ENCODE measurements at regions not wholly inside any gene's neighbourhood (a gene's known extent, or its start where the extent isn't known, plus 50 kb on each side); places are given as distances from the start of the nearest gene placed in this dataset.

DNA sequence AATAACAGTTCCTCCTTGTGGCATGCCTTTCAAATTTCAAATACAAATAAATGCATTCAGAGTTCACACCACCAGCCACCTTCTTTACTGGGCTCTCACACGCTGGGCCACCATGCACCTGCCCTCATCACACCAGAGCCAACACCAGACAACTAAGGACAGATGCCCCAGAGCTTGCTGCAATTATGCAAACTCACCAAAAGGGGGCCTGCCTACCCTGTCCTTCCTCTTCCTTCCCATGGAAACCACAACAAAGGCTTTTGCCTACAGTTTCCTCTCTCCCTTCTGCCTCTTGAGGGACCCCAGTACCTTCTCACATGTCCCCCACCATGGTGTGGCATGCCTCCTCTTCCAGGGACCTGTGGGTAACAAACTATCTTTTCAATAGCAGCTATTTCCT is 1333.9 kb upstream of the TENM3 start:
- DNase-seq (no peak), ATAC-seq (no peak)
- WGBS, 2 donors = 69 to 71% methylated on average over 1 of the region's 1 CpG
- intact Hi-C loops (cut with DNase I) = no loop called here
- Histone ChIP-seq H3K27me3 (no peaks in the 10 kb centered on the region), H3K4me3 (no peak overlapping the region), H3K4me1 (no peaks in the 10 kb centered on the region), H3K36me3 (no peaks in the 10 kb centered on the region), H3K9me3 (peaks cover 0 to 4% (median 0%) of the 10 kb centered on the region in 11 donors), H3K27ac (no peak overlapping the region)
- TF ChIP-seq, protein P1, sequence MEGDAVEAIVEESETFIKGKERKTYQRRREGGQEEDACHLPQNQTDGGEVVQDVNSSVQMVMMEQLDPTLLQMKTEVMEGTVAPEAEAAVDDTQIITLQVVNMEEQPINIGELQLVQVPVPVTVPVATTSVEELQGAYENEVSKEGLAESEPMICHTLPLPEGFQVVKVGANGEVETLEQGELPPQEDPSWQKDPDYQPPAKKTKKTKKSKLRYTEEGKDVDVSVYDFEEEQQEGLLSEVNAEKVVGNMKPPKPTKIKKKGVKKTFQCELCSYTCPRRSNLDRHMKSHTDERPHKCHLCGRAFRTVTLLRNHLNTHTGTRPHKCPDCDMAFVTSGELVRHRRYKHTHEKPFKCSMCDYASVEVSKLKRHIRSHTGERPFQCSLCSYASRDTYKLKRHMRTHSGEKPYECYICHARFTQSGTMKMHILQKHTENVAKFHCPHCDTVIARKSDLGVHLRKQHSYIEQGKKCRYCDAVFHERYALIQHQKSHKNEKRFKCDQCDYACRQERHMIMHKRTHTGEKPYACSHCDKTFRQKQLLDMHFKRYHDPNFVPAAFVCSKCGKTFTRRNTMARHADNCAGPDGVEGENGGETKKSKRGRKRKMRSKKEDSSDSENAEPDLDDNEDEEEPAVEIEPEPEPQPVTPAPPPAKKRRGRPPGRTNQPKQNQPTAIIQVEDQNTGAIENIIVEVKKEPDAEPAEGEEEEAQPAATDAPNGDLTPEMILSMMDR (IDR thresholded peaks at IDR 0.05) = no peak

DNA sequence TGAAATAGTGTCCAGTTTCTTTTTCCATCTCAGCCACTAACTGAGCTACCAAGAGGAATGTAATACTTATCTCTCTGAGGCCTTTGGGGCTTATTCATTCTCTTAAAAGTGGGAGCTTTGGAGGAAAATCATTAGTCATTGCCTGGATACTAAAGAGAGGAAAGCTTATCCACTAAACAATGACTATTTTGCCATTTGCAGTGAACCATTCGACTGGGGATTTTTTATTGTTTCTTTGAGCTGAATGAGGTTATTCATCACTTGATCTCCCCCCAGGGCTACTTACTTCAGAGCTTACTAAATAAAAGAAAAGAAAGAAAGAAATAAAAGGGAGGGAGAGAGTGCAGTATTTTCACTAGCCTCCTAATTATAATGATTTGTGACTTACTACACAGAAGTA is 1329.5 kb upstream of the TENM3 start:
- no peak for ATAC-seq

DNA sequence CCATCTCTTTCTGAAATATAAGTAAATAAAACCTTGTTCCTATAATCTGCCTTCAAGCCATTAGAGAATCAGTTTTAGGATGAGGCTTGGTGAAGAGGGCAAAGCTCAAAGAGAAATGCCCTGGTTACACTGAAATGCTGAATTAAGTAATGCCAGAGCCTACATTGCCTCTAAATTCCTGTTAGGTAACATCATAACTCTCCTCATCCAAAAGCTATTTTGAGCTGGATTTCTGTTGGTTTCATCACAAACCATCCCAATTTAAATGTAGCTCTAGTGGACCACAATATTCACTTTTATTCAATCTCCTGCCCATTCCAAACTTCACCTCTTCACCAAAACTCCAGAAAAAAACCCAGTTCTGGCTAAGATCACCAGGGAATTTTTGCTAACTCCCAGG is 1319.7 kb upstream of the TENM3 start:
- no peak for ATAC-seq
- intact Hi-C loops (cut with DNase I) = no loop called here
- DNase-seq = no peak
- Histone ChIP-seq H3K9me3 (no peaks in the 10 kb centered on the region), H3K27ac (no peak overlapping the region), H3K4me1 (no peaks in the 10 kb centered on the region), H3K4me3 (no peak overlapping the region), H3K36me3 (no peaks in the 10 kb centered on the region), H3K27me3 (no peaks in the 10 kb centered on the region)
- TF ChIP-seq, protein P1 (IDR thresholded peaks at IDR 0.05) = no peak

More for the DNA sequence above, 1329.5 kb upstream of the TENM3 start:
- Histone ChIP-seq H3K4me3 (no peak overlapping the region), H3K9me3 (no peaks in the 10 kb centered on the region), H3K27me3 (no peaks in the 10 kb centered on the region), H3K27ac (no peak overlapping the region), H3K36me3 (no peaks in the 10 kb centered on the region), H3K4me1 (no peaks in the 10 kb centered on the region)
- no peak for DNase-seq
- TF ChIP-seq, protein P1 (IDR thresholded peaks at IDR 0.05) = no peak
- 49 to 52% methylated on average over 1 of the region's 1 CpG for WGBS, 2 donors
- intact Hi-C loops (cut with DNase I) = no loop called here

DNA sequence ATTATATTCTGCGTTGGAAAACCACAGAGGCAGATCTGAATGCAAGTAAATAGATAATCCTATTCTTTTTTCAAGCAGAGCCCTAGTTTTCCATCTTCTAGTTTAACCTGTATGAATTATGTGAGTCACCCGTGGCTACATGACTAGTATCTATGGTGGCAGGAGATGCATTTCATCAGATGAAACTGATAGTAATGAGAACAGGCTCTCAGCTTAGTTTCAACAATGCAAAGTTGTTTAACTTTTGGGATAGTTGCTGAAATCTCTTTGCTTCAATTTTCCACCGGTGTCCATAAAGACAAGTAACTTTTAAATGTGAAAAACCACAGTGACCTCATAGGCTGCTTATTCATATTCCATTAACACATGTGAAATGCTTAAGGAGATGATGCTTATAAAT is 1317.4 kb upstream of the TENM3 start:
- TF ChIP-seq, protein P1 (IDR thresholded peaks at IDR 0.05) = no peak
- 79 to 87% methylated on average over 3 of the region's 3 CpGs for WGBS, 2 donors
- Histone ChIP-seq H3K9me3 (no peaks in the 10 kb centered on the region), H3K27me3 (no peaks in the 10 kb centered on the region), H3K4me3 (no peak overlapping the region), H3K36me3 (no peaks in the 10 kb centered on the region), H3K27ac (no peak overlapping the region), H3K4me1 (no peaks in the 10 kb centered on the region)
- ATAC-seq (no peak), DNase-seq (no peak)
- intact Hi-C loops (cut with DNase I) = no loop called here

DNA sequence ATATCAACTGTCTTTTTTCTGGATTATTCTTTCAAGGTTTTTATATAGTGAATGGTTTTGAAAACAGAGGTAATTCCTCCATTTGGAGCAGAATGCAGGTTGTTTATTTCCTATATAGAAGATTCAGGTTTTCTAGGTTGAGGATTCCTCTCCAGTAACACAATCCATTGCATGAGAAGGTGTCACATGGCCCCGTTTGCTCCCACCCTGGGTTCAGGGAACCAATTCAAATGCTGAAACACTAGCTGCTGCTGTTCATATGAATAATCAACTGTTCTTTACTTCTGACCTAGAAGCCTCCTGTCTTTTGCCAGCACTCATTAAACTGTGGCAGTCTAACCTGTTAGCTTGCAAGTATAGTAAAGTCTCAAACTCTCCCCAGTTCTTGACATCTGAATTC is 1316.9 kb upstream of the TENM3 start:
- ATAC-seq (no peak), DNase-seq (no peak)
- Histone ChIP-seq H3K4me3 (no peak overlapping the region), H3K9me3 (no peaks in the 10 kb centered on the region), H3K4me1 (no peaks in the 10 kb centered on the region), H3K36me3 (no peaks in the 10 kb centered on the region), H3K27ac (no peak overlapping the region), H3K27me3 (no peaks in the 10 kb centered on the region)
- WGBS, 2 donors = 56 to 58% methylated on average over 1 of the region's 1 CpG
- intact Hi-C loops (cut with DNase I) = no loop called here
- TF ChIP-seq, protein P1 (IDR thresholded peaks at IDR 0.05) = no peak
